HFF-Myc (cell line): ENCODE measurements at regions not wholly inside any gene's neighbourhood (a gene's known extent, or its start where the extent isn't known, plus 50 kb on each side); places are given as distances from the start of the nearest gene placed in this dataset.

Experiments used
- DNase-seq: peaks from one replicate; pipeline ENCODE4 v3.0.0-alpha.2; 2011; ENCODE audit warnings: low read depth; ENCODE audit errors: extremely low read depth
- H3K4me3 ChIP-seq: replicated peaks from 2 replicates; pipeline ENCODE4 v1.5.1; 2011; ENCODE audit warnings: low read depth, mild to moderate bottlenecking, control low read depth, low read length
- TF ChIP-seq, protein P1 (sequence below): IDR thresholded peaks from 2 replicates; pipeline ENCODE4 v1.5.1; 2012; ENCODE audit warnings: mild to moderate bottlenecking, low read depth, low read length, control low read depth; ENCODE audit errors: missing control alignments

DNA sequence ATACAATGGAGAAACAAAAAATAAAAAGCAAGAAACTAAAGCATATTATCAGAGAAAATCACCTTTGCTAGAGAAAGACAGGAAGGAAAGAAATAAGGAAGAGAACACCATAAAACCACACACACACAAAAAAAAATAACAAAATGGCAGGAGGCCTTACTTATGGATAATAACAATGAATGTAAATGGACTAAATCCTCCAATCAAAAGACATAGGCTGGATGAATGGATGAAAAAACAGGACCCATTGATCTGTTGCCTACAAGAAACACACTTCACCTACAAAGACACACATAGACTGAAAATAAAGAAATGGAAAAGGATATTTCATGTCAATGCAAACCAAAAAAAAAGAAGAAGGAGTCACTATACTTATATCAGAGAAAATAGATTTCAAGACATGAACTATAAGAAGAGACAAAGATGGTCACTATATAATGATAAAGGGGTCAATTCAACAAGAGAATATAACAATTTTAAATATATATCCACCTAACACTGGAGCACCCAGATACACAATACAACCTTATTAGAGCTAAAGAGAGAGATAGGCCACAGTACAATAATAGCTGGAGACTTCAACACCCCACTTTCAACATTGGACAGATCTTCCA is 693.6 kb downstream of the HACE1 start:
- no peak for DNase-seq
- TF ChIP-seq, protein P1, sequence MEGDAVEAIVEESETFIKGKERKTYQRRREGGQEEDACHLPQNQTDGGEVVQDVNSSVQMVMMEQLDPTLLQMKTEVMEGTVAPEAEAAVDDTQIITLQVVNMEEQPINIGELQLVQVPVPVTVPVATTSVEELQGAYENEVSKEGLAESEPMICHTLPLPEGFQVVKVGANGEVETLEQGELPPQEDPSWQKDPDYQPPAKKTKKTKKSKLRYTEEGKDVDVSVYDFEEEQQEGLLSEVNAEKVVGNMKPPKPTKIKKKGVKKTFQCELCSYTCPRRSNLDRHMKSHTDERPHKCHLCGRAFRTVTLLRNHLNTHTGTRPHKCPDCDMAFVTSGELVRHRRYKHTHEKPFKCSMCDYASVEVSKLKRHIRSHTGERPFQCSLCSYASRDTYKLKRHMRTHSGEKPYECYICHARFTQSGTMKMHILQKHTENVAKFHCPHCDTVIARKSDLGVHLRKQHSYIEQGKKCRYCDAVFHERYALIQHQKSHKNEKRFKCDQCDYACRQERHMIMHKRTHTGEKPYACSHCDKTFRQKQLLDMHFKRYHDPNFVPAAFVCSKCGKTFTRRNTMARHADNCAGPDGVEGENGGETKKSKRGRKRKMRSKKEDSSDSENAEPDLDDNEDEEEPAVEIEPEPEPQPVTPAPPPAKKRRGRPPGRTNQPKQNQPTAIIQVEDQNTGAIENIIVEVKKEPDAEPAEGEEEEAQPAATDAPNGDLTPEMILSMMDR, result no peak
- H3K4me3 ChIP-seq, result no peak overlapping the region

DNA sequence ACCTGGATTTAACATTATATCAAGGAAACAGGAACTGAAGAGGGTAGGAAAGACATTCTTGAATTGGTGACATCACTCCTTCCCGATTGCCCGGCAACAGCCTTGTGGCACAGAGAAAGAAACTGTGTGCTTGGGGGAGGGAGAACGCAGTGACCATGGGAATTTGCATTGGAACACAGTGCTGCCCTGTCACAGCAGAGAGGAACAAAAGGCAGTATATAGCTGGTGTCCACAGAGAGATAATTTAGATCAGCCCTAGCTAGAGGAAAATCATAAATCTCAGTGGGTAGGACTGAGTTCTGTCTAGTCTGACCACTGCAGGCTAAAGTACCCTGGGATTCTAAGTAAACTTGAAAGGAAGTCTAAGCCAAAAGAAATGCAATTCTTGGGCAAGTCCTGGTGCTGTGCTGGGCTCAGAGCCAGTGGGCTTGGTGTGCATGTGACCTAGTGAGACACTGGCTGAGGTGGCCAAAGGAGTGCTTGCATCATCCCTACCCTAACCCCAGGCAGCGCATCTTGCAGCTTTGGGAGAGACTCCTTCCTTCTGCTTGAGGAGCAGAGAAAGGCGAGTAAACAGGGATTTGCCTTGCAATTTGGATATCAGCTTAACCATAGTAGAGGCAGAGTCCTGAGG is 697.6 kb downstream of the HACE1 start:
- DNase-seq, result no peak
- TF ChIP-seq, protein P1, result no peak

DNA sequence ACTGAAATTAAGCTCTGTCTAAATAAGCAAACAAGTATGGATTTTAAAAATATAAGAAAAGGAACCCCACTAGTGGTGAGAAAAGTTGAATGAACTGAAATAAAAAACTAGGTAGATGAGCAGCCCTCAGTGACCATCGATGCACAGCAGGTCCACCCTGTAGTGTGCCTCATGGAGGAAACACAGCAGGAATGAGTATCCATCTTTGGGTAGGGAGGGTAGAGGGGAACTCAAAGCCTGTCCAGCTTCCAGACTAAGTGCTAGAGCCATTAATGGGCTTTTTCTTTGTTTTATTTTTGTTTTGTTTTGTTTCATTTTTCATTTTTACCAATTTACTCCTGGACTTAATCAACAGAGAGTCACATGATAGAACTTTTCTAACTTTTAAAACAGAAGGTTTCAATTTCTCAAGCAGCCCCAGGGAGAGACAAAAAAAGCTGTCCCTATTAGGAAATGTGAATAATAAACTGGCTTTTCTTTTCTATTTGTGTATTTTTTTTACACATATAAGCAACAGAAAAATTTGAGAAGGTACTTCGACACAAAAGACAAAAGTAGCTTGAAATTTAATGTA is 700.6 kb downstream of the HACE1 start:
- DNase-seq, result no peak

More for the DNA sequence above, 697.6 kb downstream of the HACE1 start:
- H3K4me3 ChIP-seq, result no peak overlapping the region

DNA sequence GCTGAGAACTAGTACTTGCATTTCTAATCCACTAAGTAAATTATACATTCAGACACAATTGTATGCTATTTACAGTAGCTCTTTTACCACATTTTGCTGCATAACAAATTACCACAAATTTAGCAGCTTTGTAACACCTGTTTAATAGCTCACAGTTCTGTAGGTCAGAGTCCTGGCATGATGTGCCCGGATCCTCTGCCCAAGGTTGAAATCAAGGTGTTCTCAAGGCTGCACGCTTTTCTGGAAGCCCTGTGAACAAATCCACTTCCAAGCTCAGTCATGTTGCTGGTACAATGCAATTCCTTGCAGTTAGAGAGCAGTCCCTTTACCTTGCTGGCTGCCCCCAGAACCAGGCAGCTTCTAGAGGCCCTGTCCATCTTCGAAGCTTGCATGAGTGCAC is 716.0 kb downstream of the HACE1 start:
- TF ChIP-seq, protein P1, result no peak
- no peak for DNase-seq
- H3K4me3 ChIP-seq, result no peak overlapping the region

More for the DNA sequence above, 700.6 kb downstream of the HACE1 start:
- H3K4me3 ChIP-seq, result no peak overlapping the region
- TF ChIP-seq, protein P1, result no peak

DNA sequence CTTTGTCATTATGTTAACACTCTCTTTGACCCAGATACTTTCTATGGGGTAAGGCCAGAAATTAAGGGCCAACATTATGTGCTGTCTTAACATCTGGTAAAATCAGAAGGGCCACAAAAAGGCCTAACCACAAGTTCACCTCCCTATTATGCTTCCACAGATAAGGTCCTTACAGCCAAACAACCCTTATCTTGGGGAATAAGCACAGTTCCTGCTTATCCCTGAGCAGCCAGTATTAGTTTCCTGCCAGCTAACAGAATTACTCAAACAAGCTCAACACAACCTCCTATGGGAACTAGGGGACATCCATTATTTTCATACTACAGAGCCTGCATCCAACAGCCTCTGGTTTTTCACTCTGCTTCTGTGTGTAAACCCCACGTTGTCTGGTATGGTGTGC is 724.8 kb downstream of the HACE1 start:
- DNase-seq, result no peak
- TF ChIP-seq, protein P1, result no peak
- no peak overlapping the region for H3K4me3 ChIP-seq

DNA sequence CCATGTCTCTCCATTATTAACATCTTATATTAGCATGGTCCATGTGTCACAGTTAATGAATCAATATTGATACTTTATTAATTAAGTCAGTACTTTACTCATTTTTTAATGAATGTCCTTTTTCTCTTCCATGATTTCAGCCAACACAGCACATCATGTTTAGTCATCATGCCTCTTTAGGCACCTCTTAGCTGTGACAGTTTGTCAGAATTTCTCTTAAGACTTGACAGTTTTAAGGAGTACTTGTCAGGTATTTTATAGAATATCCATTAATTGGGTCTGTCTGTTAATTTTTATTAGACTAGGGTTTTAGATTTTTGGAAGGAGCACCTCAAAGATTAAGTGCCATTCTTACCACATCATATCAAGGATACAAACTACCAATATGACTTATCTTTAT is 729.4 kb downstream of the HACE1 start:
- TF ChIP-seq, protein P1, result no peak
- no peak for DNase-seq
- no peak overlapping the region for H3K4me3 ChIP-seq
